ENCODE measurements at regions not wholly inside any gene's neighbourhood (a gene's known extent, or its start where the extent isn't known, plus 50 kb on each side); places are given as distances from the start of the nearest gene placed in this dataset.

DNA sequence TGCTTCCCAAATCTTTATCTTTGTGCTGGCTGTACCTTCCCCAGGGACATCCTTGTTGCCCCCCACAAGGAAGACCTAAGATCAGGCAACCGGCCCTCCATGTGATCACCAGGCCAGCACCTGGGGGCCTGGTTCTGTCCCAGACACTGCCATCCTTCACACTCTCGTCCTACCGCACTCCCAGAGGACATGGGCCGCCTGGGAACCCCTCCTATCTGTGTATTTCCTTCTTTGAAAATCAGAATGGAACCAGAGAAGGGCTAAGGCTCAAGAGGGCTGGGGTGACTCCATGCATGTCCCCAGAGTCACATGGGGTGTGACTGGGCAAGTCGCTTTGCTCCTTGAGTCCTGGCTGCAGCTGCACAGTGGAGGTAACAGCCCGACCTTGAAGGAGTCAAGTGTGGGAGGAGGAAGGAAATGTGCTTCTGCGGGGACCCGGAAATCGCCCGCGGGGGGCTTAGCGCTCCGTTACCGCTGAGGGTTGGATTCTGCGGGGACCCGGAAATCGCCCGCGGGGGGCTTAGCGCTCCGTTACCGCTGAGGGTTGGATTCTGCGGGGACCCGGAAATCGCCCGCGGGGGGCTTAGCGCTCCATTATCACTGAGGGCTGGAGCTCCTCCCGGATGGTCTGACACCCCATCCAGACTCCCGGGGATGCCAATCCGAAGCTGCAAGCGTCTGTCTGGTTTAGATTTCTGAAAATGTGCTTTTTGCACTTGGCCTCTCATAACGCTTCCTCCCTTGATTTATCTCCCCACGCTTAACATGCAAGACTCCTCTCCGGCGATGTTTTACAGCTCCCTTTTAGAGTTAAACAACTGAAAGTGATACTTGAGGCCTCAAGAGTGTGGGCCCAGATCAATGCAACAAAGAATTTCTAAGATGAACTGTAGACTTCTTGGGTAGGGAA lies 278.9 kb downstream of the NPHP4 start:
- DNase-seq (ENCODE audit: low spot score): no peak

DNA sequence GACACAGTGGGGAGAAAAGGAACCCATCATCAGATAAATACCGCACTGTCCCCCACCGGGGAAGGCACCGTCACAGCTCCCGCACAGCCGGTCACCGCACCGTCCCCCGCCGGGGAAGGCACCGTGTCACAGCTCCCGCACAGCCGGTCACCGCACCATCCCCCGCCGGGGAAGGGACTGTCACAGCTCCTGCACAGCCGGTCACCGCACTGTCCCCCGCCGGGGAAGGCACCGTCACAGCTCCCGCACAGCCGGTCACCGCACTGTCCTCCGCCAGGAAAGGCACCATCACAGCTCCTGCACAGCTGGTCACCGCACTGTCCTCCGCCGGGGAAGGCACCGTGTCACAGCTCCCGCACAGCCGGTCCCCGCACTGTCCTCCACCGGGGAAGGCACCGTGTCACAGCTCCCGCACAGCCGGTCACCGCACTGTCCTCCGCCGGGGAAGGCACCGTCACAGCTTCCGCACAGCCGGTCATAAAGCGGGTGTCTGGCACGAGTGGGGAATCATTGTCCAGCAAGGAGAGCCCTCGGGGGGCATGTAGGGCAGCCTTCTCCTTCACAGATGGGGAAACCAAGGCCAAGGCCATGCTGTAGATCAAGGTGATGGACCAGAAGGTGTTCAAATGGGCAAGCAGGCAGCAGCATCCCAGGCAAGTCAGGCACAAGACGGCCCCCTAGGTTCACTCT lies 280.1 kb downstream of the NPHP4 start:
- no peak for DNase-seq (ENCODE audit: low spot score)

DNA sequence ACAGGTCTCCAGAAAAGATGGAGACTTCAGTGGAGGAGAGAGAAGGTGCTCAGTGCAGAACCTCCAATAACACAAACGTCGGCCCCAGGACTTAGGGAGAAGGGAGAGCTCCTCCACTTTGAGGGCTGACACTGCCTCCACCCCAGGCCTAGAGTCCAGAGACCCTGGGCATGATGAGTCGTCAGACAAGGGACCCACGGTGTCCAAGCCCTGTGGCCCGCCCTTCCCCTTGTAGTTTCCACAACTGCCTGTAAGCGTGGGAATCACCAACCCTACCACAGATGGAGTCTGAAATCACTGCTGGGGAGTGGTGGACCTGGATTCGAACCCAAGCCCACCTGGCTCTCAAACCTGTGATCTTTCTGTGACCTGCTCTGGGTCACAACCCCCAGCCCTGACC lies 281.1 kb downstream of the NPHP4 start:
- no peak for DNase-seq (ENCODE audit: low spot score)

DNA sequence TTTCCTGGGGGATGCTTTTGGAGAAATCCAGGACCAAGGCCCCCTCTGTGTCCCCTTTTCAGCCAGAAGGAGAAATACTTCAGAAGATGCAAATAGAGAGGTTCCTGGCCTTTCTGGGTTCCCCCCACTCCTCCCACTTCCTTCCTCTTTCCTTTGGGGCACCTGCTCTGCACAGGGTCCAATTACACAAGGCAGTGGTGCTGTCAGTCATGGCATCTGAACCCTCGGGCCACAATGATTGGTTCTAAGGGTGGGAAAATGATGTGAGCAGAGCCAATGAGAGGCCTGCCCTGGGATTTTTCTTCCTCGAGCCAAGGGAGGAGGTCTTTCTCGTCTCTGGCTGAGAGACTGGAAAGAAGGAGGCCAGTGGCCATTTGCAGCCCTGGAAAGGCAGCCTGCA lies 282.2 kb downstream of the NPHP4 start:
- no peak for DNase-seq (ENCODE audit: low spot score)

DNA sequence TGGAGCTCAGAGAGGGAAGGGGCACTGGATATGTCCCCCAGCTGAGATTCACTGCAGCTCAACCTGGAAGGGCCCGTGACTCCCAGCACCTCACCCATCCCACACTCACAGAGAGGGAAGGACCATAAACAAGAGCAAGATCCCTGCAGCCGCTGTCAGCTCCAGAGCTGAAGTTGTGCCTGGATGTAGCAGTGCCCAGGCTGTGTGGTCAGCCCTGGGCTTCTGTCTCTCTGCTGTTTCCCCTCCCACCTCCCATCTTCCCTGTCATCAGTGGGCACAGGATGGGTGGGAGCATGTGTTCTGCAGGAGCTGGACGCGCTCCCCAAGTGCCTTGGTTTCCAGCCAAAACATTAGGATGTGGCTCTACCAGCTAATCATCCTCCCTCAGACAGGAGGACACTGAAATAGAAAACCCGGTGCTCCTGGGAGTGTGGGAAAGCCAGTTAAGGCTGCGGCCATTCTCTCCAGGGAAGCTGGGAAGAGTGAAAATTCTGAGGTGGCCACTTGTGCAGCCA lies 282.7 kb downstream of the NPHP4 start:
- DNase-seq (ENCODE audit: low spot score): no peak

DNA sequence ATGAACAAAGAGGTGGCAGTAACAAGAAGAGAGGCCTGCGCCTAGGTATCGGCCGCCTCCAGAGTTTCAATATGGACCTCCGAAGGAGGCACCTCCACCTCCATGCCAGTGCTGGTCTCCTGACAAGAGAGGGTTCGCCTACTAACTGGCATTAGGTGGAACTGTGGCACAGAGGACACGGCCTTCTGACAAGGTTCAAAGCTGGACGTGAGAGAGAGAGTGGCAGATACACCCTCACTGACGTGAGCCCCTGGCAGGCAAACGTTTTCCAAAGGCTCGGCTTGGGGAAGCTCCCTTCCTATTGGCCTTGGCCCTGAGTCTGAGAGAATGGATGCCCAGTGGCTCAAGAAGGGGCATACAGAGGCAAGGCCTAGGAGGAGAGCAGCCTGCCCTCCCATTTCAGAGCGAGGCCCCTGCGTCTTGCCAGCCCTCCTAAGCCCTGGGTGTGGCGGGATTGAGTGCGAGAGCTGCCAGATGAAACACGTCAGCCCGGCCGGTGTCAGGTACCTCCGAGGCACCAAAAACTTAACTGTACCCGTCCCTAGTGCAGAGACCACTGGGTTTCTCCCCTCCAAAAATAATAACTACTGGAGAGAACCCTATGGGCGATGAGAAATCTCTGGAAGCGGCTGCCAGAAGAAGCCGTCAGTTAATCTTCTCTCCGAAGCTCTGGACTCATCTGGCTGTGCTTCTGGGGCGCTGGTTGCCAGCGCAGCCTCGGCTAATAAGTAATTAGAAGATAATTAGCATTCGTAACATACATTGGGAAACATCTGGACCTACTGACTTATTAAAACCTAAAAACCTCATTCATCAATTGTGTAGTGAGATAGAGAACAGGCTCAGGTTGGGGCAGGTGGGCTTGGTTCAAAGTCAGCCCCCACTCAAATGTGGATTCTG lies 283.6 kb downstream of the NPHP4 start:
- DNase-seq (ENCODE audit: low spot score): no peak

DNA sequence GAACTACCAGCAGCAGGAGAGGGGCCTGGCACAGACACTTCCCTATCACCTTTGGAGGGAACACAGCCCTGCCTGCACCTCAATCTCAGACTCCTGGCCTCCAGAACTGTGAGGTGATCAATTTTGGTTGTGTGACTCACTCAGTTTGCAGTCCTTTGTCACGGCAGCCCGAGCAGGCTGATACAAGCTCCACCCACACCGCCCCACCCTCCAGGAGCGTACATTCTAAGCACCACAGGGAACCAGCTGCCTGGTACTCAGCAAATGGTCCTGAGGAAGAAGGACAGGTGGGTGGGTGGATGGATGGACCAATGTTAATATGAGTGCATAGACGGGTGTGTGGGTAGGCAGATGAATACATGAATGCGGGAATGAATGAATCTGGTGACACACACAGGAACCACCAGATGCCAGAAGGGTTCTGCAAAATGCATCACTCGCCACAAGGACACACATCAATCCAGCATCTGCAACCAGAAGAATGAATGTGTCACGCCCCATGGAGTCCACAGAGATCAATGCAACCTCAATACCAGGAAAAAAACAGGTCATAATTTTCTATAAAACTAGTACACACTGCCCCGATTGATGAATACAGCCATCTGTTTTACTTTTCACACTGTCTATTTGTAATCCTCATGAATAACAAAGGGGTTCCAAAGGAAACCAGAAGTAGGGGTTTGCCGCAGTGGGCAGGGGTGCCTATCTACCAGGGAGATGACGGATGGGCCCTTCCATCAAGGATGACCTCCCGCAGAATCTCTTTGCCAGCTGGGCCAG lies 284.5 kb downstream of the NPHP4 start:
- no peak for DNase-seq (ENCODE audit: low spot score)

DNA sequence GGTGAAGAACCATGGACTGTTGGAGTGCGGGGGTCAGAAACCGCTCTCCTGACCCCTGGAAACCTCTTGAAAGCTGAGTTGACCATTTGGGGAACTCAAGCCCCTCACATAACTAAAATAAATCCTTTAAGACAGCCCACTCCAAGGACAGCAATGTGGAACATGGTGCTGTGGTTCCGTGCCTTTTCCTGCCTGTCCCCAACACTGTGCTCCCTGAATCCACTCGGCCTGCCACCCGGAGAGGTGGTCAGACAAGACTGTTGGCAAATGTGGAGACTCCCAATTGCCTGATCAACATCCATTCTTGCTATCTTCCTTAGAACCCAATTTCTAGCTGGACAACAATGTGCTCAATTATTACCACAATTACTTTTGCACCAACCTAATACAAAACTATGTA lies 286.0 kb downstream of the NPHP4 start:
- no peak for DNase-seq (ENCODE audit: low spot score)

DNA sequence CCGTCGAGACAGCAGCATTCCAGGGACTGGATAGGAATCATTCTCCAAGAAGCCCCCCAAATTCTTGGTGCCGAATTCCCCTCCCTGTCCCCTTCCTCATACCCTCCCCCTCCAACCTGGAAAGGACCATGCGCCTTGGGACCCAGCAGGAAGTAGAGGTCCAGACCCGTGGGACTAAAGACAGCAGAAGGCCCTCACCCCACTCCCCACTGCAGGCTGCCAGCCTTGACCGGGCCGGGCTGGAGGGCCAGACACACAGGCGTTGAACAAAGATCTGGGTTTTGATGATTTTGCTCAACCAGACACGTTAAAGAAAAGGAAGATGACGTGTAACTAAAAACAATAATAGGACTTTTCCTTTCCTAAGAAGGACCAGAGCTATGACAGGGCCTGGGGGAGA lies 286.5 kb downstream of the NPHP4 start:
- DNase-seq (ENCODE audit: low spot score): no peak

DNA sequence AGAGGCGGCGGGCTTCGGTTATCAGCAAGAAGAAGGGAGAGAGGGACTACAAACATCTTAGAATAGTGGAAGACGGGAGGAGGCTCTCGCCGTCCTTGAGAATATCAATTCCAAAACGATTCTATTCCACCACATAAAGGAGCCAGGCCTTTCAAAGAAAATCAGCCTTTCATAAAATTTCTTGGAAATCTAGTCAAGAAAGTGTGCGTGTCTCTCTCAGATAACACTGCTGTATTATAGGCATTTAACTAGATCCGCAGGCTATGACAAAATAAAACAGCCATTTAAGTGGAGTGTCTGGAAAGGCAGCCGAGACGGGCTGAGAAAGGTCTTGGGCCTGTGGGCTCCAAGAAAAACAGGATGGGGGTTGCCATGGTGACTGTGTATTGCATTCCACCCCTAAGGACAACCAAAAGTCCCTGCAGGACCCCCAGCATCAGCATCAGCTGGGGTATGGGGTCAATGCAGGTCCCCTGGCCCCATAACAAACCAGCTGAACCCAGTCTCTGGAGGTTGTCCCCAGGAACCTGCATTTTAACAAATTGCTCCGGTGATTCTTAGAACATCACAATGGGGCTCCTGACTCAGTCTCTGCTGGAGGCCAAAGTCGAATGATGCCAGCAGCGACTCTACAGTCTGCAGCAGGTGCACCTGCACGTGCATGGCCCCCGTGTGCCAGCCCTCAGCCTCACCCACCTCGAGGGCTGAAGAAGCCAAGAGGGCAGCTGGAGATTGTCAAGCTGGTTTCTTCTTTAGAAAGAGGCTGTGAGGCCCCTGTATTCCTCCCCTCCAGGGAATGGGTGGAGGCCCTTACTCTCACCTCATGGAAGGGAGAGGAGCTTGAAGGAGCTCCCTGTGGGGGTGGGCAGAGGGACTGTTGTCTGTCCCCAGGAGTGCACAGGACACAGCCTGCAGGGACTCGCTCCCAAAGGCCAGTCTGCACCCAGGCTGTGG lies 287.4 kb downstream of the NPHP4 start:
- DNase-seq (ENCODE audit: low spot score): no peak

DNA sequence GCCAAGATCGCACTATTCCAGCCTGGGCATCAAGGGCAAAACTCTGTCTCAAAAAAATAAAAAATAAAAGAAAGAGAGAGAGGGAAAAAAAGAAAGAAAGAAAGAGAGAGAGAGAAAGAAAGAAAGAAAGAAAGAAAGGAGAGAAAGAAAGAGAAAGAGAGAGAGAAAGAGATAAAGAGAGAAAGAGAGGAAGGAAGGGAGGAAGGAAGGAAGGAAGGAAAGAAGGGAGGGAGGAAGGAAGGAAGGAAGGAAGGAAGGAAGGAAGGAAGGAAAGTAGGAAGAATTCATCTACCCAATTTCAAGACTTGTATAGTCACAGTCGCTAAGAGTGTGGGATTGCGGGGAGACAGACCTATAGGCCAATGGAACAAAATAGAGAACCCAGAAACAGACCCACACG lies 290.6 kb downstream of the NPHP4 start:
- DNase-seq (ENCODE audit: low spot score): no peak

DNA sequence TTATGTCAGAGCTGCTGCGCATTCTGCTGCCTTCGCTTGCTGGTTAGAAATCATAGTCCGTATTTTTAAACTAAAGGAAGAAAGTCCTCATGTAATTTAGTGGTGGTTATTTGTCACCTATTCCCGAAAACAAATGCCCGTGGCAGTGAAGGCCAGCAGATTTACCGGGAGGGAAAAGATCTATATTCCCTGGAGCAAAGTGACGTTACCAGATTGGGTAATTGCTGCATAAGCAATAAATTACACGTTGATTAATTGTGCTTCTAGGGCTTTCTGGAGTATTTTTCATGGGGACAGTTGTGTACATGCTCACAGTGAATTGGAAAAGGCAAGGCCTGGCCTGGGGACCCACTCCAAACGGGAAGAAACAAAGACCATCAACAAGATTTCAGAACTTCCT lies 298.7 kb downstream of the NPHP4 start:
- DNase-seq (ENCODE audit: low spot score): no peak

DNA sequence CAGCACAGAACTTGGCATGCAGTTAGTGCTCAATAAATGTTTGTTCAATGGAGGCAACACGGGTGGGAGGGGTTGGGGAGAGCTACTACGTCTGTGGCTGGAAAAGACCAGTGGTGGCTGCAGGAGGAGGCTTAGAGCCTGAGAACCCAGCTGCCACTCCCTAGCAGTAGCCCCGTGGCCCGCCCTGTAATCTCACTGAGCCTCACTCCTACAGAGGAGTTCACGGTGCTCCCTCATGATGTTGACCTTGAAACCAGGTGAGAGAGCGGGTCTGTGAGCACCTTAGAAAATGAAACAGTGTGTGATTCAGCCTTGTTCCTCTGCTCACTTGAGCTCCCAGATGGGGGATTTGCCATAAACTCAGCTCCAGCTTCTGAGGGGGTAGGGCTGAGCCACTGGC lies 299.6 kb downstream of the NPHP4 start:
- DNase-seq (ENCODE audit: low spot score): no peak

DNA sequence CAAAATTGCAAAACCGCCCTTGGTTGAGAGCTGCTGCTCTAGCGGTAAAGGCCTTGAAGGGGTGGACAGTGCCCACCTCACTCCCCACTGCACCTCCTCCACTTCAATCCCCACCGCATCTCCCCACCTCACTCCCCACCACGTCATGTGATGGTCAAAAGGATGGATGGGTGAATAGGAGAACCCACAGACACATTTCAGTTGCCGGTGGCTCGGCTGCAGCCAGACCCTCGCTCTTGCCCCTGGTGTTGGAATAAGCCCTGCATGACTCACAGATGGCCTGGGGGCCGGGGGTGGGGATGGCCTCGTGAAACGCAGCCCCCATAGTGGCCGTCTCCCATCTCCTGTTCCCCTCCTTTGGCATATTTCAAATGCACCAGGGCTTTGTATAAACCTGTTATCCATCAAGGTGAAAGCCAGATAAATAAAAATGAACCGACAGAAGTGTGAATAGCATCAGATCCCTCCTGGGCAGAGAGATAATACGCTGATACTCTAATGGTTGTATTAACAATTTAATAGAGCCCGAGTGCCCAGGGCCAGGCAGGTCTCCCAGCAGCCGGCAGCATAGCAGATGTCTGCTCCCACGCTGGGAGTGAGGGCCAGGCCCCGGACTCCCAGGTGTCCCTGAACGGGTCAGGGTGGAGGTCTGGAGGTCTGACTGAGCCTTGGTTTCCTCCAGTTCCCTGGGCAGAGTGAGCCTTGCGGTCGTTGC lies 300.3 kb downstream of the NPHP4 start:
- DNase-seq (ENCODE audit: low spot score): no peak

DNA sequence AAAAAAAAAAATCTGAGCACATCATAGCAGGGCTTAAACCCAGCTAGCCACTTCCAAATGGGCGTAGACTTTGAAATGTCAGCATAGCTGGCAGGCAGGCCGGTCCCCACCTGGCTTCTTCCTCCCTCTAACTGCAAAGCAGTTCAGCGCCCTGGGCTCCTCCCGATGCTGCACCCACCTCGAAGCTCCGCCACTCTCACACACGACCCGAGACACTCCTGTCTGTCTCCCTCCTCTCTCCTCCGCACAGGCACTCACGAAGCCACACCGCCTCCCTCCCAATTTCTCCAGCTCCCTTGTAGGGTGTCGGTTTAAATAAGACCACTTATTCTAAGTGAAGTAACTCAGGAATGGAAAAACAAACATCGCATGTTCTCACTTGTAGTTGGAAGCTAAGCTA lies 301.3 kb downstream of the NPHP4 start:
- no peak for DNase-seq (ENCODE audit: low spot score)

DNA sequence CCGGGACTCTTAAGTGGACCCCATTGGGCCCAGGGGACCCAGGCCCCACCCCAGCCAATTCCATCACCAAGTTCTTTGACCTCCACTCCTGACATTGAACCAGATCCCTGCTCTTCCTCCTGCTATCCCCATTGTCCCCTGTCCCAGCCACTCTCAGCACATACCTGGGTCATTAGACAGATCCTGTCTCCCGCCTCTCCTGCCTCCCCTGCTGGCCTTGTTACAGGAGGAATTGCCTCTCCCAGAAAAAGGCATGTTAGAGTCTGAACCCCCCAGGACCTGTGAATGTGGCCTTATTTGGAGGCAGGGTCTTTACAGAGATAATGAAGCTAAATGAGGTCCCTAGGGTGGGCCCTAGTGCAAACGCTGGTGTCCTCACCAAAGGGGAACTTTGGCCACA lies 301.9 kb downstream of the NPHP4 start:
- DNase-seq (ENCODE audit: low spot score): no peak

DNA sequence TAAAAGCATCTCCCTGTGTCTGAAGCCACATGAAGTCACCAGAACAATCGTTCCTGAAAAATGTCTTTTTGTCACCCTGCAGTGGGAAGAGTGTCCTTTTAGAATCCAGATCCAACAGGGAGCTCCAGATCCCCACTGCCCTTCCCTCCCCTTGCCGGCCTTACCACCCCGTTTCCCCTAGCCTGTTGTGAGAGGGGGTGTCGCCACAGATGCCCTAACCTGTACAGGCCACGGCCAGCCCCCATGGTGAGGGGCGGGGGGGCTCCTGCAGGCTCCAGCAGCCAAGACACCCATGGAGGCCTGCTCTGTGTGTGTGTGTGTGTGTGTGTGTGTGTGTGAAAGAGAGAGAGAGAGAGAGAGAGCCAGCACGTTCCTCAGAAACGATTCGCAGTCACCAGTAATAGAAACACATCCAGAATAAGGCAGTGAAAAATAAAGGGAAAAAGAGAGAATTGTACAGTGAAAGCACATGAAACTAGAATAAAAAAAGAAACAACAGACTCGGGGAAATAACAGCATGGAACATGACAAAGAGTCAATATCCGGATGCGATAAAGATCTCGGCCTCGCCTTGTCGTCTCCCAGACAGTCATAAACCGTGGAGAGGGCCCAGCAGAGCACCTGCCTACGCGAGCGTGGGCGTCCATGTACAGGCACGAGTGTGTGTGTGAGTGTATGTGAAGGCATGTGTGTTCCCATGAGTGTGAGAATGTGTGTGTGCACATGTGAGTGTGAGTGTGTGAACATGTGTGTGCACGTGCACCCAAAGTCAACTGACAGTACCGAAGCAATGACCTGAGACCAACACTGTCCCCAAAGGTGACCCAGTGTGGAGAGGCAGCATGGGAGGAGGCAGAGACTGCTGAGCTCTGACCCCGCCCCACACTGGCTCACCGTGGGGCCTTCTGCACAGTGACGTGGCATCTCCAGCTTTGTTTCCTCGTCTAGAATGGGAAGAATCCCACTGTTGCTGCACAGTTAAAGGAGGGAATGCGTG lies 303.8 kb downstream of the NPHP4 start:
- DNase-seq (ENCODE audit: low spot score): no peak

DNA sequence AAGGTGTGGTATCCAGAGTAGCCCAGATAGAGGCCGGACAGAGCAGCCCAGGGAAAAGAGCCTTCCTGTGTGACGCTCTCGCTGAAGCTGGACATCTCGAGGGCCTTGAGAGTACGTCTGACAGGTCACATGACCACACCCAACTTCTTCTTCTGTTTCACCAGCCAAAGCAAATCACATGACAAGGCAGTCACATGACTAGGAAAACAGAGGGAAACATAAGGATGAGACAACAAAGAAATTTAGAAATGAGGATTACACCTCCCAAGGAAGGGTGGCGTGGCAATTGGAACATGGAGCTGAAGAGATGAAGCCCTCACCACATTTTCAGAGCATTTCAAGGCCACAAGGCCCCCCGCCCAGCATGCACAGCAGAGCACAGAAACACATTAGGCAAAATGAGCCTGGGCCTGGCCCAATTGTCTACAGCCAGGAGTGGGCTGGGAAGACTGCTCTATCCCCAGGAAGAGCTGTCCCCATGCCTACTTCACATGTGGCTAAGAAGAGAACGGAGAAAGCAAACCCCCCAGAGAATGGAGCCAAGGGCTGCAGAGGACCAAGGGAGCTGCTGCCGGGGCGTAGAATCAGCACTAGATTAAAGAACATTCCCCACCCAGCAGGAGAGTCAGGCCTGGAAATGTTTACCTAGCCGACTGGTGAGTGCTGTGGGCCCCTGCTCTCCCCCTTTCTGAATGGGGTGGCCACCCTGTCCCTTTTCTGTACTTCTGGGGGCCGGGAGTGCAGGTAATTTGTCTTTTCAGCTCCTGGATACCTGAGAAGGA lies 305.1 kb downstream of the NPHP4 start:
- no peak for DNase-seq (ENCODE audit: low spot score)

All from kidney capillary endothelial cell (primary cell).